Vagina (tissue), 2 donors: ENCODE measurements at regions not wholly inside any gene's neighbourhood (a gene's known extent, or its start where the extent isn't known, plus 50 kb on each side); places are given as distances from the start of the nearest gene placed in this dataset.

ENCODE experiments used
- DNase-seq, 2 donors: peaks; one replicate each; pipeline ENCODE4 v3.0.0-alpha.2; 2017; ENCODE audit errors: extremely low spot score in 2 of 2
- H3K27ac ChIP-seq: fragments of 200-600 bp; sonication (generic); one replicate; pipeline ENCODE4 v1.5.1; 2019
- H3K27me3 ChIP-seq: fragments of 200-600 bp; sonication (generic); one replicate; pipeline ENCODE4 v1.5.1; 2019
- H3K36me3 ChIP-seq, 2 donors: fragments of 200-600 bp; sonication (generic); one replicate each; pipeline ENCODE4 v1.5.1; 2017 to 2019
- H3K4me1 ChIP-seq: fragments of 200-600 bp; sonication (generic); one replicate; pipeline ENCODE4 v1.5.1; 2019
- H3K4me3 ChIP-seq, 2 donors: fragments of 200-600 bp; sonication (generic); 1 replicate in 1 of 2; 2 replicates in 1 of 2; pipeline ENCODE4 v1.5.1; 2016 to 2019
- H3K9me3 ChIP-seq: fragments of 200-600 bp; sonication (generic); one replicate; pipeline ENCODE4 v1.5.1; 2019
- CTCF ChIP-seq, 3 experiments: fragments of 450-650 bp in 2 of 3; fragments of 200-600 bp in 1 of 3; sonication (generic) in 1 of 3; IDR thresholded peaks; one replicate each; pipeline ENCODE4 v1.5.1; 2017 to 2019; ENCODE audit warnings: antibody characterized with exemption in 3 of 3, mild to moderate bottlenecking in 2 of 3, moderate library complexity in 2 of 3
- POLR2A ChIP-seq, 2 donors: fragments of 450-650 bp; IDR thresholded peaks; one replicate each; pipeline ENCODE4 v1.6.1; 2017; ENCODE audit warnings: antibody characterized with exemption in 2 of 2, mild to moderate bottlenecking in 2 of 2, moderate library complexity in 2 of 2
- POLR2AphosphoS5 ChIP-seq, 2 donors: sonication (generic); formaldehyde crosslinking; IDR thresholded peaks; one replicate each; pipeline ENCODE4 v1.9.0; 2017; ENCODE audit warnings: antibody characterized with exemption in 2 of 2, mild to moderate bottlenecking in 2 of 2, low read depth in 1 of 2; ENCODE audit not compliant: insufficient read depth in 1 of 2
- intact Hi-C: fragments of 100-400 bp; cut with DNase I; formaldehyde crosslinking; loops from one replicate; pipeline ENCODE4 v1.15.1; 2023

- no peak for DNase-seq
- no peaks in the 10 kb centered on the region for H3K27me3 ChIP-seq
- no peak overlapping the region for H3K27ac ChIP-seq
- TF ChIP-seq POLR2AphosphoS5 (IDR thresholded peaks at IDR 0.05; ENCODE audit: insufficient read depth in 1 of 2, low read depth in 1 of 2) (no peak), POLR2A (IDR thresholded peaks at IDR 0.05) (no peak), CTCF (IDR thresholded peaks at IDR 0.05) (no peak)
- no peaks in the 10 kb centered on the region for H3K9me3 ChIP-seq
- H3K4me3 ChIP-seq, result no peak overlapping the region
- H3K36me3 ChIP-seq, result no peaks in the 10 kb centered on the region
- H3K4me1 ChIP-seq, result no peaks in the 10 kb centered on the region
- intact Hi-C loops, result no loop called here
These were observed 470.3 kb upstream of the NCAM2 start for GRCh38 chr21:20527731-20528460.

- no peaks in the 10 kb centered on the region for H3K36me3 ChIP-seq
- DNase-seq, result no peak
- no peaks in the 10 kb centered on the region for H3K27me3 ChIP-seq
- TF ChIP-seq POLR2AphosphoS5 (IDR thresholded peaks at IDR 0.05; ENCODE audit: insufficient read depth in 1 of 2, low read depth in 1 of 2) (no peak), CTCF (IDR thresholded peaks at IDR 0.05) (no peak), POLR2A (IDR thresholded peaks at IDR 0.05) (no peak)
- H3K27ac ChIP-seq, result no peak overlapping the region
- no peak overlapping the region for H3K4me3 ChIP-seq
- H3K4me1 ChIP-seq, result no peaks in the 10 kb centered on the region
- no peaks in the 10 kb centered on the region for H3K9me3 ChIP-seq
- intact Hi-C loops, result no loop called here
These were observed 461.1 kb upstream of the NCAM2 start for GRCh38 chr21:20537130-20537529.

DNA sequence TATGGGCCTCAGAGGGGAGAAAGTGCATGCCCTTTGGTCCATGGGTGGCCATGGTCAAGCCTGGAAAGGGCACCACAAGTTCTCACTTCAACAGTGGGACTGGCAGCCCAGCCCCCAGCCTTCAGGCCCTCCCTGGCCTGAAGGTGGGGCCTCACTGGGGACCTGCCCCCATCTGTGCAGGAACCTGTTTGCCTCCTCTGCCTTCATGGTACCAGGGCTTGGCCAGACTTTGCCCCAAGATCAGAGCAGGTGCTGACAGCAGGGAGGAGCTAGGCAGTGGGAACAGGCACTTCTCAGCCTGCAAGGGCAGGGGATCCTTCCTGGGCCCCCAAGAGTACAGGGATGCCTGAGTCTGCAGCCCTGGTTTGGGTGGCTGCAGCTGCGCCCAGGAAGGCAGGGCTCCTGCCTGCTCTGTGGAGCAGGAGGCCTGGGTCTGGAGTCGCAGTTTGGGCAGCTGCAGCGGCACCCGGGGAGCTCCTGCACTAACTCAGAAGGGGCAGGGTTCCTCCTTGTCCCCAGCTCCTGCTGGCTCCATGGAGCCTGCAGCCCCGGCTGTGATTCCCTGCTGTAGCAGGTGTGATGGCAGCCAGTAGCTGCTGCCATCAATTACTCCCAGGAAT lies 460.1 kb upstream of the NCAM2 start:
- H3K4me3 ChIP-seq, result no peak overlapping the region
- H3K36me3 ChIP-seq, result no peaks in the 10 kb centered on the region
- no peaks in the 10 kb centered on the region for H3K9me3 ChIP-seq
- TF ChIP-seq POLR2A (IDR thresholded peaks at IDR 0.05), result no peak
- TF ChIP-seq CTCF (IDR thresholded peaks at IDR 0.05), result no peak
- no peak for TF ChIP-seq POLR2AphosphoS5 (IDR thresholded peaks at IDR 0.05; ENCODE audit: insufficient read depth in 1 of 2, low read depth in 1 of 2)
- DNase-seq, result no peak
- H3K4me1 ChIP-seq, result no peaks in the 10 kb centered on the region
- no peaks in the 10 kb centered on the region for H3K27me3 ChIP-seq
- intact Hi-C loops, result no loop called here
- no peak overlapping the region for H3K27ac ChIP-seq

DNA sequence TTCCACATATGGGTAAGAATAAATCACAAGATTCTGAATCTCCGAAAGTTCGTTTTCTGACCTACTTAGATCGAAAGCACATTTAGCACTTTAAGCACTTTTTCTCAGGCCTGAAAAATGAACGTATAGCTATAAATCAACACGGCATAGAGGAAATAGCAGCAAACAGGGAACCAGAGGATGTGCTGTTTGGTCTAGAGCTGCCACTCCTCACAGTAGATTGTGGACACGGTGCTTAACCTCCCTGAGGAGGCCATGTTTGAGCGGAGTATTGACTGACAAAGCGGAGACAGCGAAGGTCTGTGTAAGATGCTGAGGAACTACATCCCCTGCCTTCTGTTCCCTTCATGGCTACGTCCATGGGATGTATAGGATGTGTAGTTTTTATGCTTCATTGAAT lies 452.8 kb upstream of the NCAM2 start:
- H3K27ac ChIP-seq, result no peak overlapping the region
- H3K36me3 ChIP-seq, result no peaks in the 10 kb centered on the region
- no peak overlapping the region for H3K4me3 ChIP-seq
- no peak for DNase-seq
- TF ChIP-seq POLR2A (IDR thresholded peaks at IDR 0.05), result no peak
- no peaks in the 10 kb centered on the region for H3K27me3 ChIP-seq
- intact Hi-C loops, result no loop called here
- no peaks in the 10 kb centered on the region for H3K4me1 ChIP-seq
- H3K9me3 ChIP-seq, result no peaks in the 10 kb centered on the region

DNA sequence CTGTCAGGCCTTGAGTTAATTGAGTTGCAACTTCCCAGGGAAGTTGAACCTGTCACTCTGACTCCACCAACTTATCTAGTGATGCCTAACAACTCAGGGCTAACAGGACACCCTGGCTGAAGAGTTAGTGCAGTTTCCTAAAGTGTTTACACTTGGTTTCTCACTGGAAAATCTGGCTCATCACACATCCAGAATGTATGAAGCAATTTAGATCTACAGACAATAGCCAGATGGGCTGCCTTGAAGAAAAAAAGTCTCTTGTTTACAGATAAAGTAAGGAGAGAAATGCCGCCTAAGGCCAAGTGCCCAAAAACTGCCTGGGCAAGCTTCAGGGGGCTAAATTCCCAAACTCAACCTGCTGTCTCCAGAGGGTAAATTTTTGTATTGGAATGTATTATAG lies 446.3 kb upstream of the NCAM2 start:
- intact Hi-C loops, result no loop called here
- Histone ChIP-seq H3K27ac (no peak overlapping the region), H3K27me3 (no peaks in the 10 kb centered on the region), H3K9me3 (no peaks in the 10 kb centered on the region), H3K4me1 (no peaks in the 10 kb centered on the region), H3K4me3 (no peak overlapping the region), H3K36me3 (no peaks in the 10 kb centered on the region)
- TF ChIP-seq POLR2AphosphoS5 (IDR thresholded peaks at IDR 0.05; ENCODE audit: insufficient read depth in 1 of 2, low read depth in 1 of 2) (no peak), CTCF (IDR thresholded peaks at IDR 0.05) (no peak), POLR2A (IDR thresholded peaks at IDR 0.05) (no peak)
- no peak for DNase-seq
